Heart left ventricle (tissue), 13 donors: ENCODE measurements at regions not wholly inside any gene's neighbourhood (a gene's known extent, or its start where the extent isn't known, plus 50 kb on each side); places are given as distances from the start of the nearest gene placed in this dataset.

Experiments
- CTCF ChIP-seq, 12 donors: fragments of 200-600 bp; sonication (generic) in 4 of 12; IDR thresholded peaks; one replicate each; pipeline versions ENCODE4 v1.5.0 to v1.8.0; 2018 to 2022; ENCODE audit warnings: antibody characterized with exemption in 12 of 12, mild to moderate bottlenecking in 5 of 12
- POLR2A ChIP-seq, 2 donors: fragments of 450-650 bp; IDR thresholded peaks; one replicate each; pipeline ENCODE4 v1.6.1; 2017; ENCODE audit warnings: antibody characterized with exemption in 2 of 2, mild to moderate bottlenecking in 2 of 2, moderate library complexity in 2 of 2
- donor health status: ischemic (EF 13 %, LVEDD 7.1; RV severe dilation, severe dysfunction).
- donor health status: DM: no; HTN: yes; CAD: no.
- donor health status: DM: no; HTN: no; CAD: no.
- donor health status: ischemic (EF 25% LVEDD 6.9; RV normal size, moderate dysfunction).
- donor health status: ischemic (EF 25% LVEDD 5.7; RV mildly dilated, moderate dysfunction).
- donor health status: ischemic (EF 35%, LVEDD 5.7; RV mildly dilated, moderate dysfunction).
- donor health status: nonischemic (EF 11% LVEDD 7.7; RV severe dilation, severe dysfunction).
- donor health status: DM: yes; HTN: yes; CAD: no.
- donor health status: PGD.
- donor health status: ischemic (EF 29% LVEDD 5.4; RV normal size, mild dysfunction).
- donor health status: nonischemic (EF 23%, LVEDD 6.1; RV moderate dilation, normal function).

GRCh38 chr3:165635791-165636683 lies 201.2 kb downstream of the BCHE start:
- TF ChIP-seq CTCF (IDR thresholded peaks at IDR 0.05) = no peak
- TF ChIP-seq POLR2A (IDR thresholded peaks at IDR 0.05) = no peak
